ENCODE measurements at regions not wholly inside any gene's neighbourhood (a gene's known extent, or its start where the extent isn't known, plus 50 kb on each side); places are given as distances from the start of the nearest gene placed in this dataset.
"Not testable (repeated sequence)": the region's sequence is repeated elsewhere in the genome, so short reads cannot be mapped to it uniquely, and the experiment has no call there.

DNA sequence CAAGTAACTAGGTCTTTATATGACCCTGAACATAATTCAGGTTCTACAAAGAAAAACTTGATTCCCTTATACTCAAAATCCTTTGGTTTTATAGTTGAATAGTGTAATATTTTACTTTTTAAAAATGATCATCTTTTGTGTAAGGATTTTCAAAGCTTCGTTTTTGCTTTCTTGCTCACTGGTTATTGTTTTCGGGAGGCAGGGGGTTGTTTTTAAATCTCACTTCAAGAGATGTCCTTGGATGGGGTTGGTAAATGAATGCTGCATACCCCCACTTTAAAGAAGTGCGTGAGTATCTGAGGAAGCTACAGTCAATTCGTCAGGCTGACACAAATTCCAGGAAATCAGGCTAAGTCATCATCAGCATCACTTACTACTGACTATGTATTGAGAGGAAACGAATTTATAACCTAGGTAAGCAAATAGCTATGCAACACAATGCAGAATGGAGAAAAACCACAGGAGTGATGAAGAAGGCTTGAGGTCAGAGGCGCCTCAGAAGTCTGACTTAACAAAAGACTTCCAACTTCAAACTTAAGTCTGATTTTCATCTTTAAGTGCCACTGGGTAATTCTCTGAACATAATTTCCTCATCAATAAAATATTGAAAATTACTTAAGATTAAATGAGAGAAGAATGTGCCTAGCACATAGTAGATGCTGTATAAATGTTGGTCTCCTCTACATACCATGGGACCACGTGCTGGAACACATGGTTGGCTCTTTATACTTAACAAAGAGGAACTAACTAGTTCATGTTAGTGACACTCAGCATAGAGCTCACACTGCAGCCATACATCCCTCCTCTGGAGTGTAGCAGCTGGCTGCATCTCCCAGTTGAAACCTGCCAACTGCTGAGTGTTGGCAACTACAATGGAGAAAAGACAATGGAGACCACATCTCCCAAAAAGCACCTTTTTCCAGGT is 106.0 kb upstream of the KIF2A start:
- H3K27me3 ChIP-seq (ENCODE audit: control insufficient read depth in 1 of 2, insufficient read depth in 2 of 2, low read length in 2 of 2): no peaks in the 10 kb centered on the region
- H3K4me1 ChIP-seq (ENCODE audit: control insufficient read depth in 1 of 2, insufficient read depth in 2 of 2, low read length in 2 of 2): no peaks in the 10 kb centered on the region
- no peaks in the 10 kb centered on the region for H3K9me3 ChIP-seq (ENCODE audit: control insufficient read depth in 1 of 2, low read length in 2 of 2)
- no peak overlapping the region for H3K9ac ChIP-seq (ENCODE audit: low read depth in 1 of 2, low read length in 2 of 2)
- H3K4me3 ChIP-seq (ENCODE audit: low read depth in 1 of 2, low read length in 2 of 2): no peak overlapping the region
- H3K27ac ChIP-seq (ENCODE audit: low read depth, low read length): no peak overlapping the region
- no peaks in the 10 kb centered on the region for H3K36me3 ChIP-seq (ENCODE audit: control insufficient read depth in 1 of 2, insufficient read depth in 2 of 2, low read length in 2 of 2)

DNA sequence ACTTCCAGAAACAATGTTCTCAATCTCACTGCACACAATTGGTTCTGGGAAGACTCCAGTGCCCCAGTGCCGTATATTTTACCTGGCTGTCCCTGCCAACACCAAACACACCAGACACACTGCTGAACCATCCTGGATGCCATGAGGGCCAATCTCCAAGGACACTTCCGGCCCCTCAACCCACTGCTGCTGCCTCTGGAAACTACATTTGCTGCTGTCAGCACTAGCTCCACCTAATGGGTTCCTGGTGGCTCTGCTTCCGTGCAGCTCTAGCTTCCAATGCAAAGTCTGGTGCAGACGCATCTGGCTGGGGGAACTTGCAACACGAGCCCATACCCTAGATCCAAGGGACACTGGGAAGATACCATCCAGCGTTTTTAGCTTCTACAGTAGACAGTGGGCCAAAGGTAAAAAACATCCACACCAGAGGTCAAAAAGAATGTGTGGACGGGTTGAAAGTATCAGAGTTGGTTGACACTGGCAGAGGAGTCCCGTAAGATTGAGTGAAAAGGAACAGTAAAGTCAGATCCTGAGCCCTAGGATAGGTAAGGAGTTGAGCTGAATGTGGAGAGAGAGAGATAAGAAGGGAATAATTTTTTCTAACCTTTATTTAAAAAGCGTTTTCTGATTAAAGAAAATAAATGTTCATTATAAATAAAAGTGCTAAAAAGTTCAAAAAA is 99.7 kb upstream of the KIF2A start:
- no peak overlapping the region for H3K4me3 ChIP-seq (ENCODE audit: low read depth in 1 of 2, low read length in 2 of 2)
- no peaks in the 10 kb centered on the region for H3K27me3 ChIP-seq (ENCODE audit: control insufficient read depth in 1 of 2, insufficient read depth in 2 of 2, low read length in 2 of 2)
- H3K9me3 ChIP-seq (ENCODE audit: control insufficient read depth in 1 of 2, low read length in 2 of 2): no peaks in the 10 kb centered on the region
- H3K9ac ChIP-seq (ENCODE audit: low read depth in 1 of 2, low read length in 2 of 2): no peak overlapping the region
- H3K27ac ChIP-seq (ENCODE audit: low read depth, low read length): no peak overlapping the region
- H3K36me3 ChIP-seq (ENCODE audit: control insufficient read depth in 1 of 2, insufficient read depth in 2 of 2, low read length in 2 of 2): no peaks in the 10 kb centered on the region
- H3K4me1 ChIP-seq (ENCODE audit: control insufficient read depth in 1 of 2, insufficient read depth in 2 of 2, low read length in 2 of 2): no peaks in the 10 kb centered on the region

DNA sequence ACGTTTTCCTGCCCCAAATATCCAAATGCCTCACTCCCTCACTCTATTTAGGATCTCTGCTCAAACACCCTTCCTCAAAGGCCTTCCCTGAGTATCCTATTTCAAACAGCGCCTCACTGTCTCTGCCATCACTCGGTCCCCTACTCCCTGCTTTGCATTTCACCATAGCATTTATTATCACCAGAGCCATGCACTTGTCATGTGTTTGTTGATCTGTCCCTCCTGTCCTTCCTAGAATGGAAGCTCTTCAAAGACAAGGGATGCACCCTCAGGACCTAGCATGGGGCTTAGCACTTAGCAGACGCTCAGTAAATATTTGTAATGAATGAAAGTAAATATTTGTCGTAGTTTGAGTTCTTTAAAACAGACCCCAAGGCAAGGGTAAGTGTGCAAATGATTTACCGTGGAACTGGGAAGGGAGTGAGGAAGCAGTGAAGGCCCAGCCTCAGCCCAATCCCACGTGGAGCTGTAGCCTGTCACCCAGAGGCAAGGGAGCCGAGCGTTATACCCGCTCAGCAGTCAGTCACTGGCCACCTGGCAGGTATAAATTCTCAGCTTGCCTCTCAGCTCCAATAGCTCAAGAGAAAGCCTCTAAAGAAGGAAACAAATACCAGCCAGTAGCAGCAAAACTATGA is 97.7 kb upstream of the KIF2A start:
- Histone ChIP-seq H3K36me3 (ENCODE audit: control insufficient read depth in 1 of 2, insufficient read depth in 2 of 2, low read length in 2 of 2) (no peaks in the 10 kb centered on the region), H3K4me1 (ENCODE audit: control insufficient read depth in 1 of 2, insufficient read depth in 2 of 2, low read length in 2 of 2) (no peaks in the 10 kb centered on the region), H3K9ac (ENCODE audit: low read depth in 1 of 2, low read length in 2 of 2) (no peak overlapping the region), H3K4me3 (ENCODE audit: low read depth in 1 of 2, low read length in 2 of 2) (no peak overlapping the region), H3K9me3 (ENCODE audit: control insufficient read depth in 1 of 2, low read length in 2 of 2) (no peaks in the 10 kb centered on the region), H3K27ac (ENCODE audit: low read depth, low read length) (no peak overlapping the region), H3K27me3 (ENCODE audit: control insufficient read depth in 1 of 2, insufficient read depth in 2 of 2, low read length in 2 of 2) (no peaks in the 10 kb centered on the region)

DNA sequence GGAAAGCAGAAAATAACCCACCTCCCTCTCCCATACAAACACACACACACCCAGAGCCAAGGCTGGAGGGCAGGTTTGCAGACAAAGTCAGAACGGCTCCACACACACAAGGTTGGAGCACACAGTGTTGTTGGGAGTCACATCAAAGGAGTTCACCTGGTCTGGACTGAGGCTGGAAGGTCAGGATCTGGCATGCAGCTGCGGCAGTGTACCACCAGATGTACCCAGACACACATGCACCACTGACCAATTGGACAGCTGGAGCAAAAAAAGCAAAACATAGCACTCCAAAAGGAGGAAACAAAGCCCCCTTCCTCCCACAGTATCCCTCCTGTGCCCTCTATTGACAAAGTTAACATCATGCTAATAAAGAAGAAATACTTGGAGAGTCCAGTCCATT is 94.6 kb upstream of the KIF2A start:
- no peaks in the 10 kb centered on the region for H3K27me3 ChIP-seq (ENCODE audit: control insufficient read depth in 1 of 2, insufficient read depth in 2 of 2, low read length in 2 of 2)

DNA sequence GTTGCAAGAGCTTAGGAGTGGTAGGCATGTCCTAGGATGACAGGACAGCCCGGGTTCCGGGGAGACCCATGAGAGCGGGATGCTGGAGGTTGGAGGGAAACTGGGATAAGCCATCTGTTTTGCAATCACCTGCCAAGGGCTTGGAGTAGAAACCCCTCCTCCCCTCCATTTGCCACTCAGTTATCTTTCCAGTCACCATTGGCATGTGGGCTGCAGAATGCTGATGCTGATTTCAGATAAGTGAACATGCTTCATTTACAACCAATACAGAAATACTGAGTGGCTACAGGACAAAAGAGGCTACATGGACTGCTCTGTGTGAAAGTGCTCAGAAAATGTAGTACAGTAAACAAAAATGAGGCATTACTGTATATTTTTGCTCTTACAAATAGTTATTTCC is 93.4 kb upstream of the KIF2A start:
- Histone ChIP-seq H3K27ac (ENCODE audit: low read depth, low read length) (no peak overlapping the region), H3K4me3 (ENCODE audit: low read depth in 1 of 2, low read length in 2 of 2) (no peak overlapping the region), H3K9me3 (ENCODE audit: control insufficient read depth in 1 of 2, low read length in 2 of 2) (no peaks in the 10 kb centered on the region), H3K4me1 (ENCODE audit: control insufficient read depth in 1 of 2, insufficient read depth in 2 of 2, low read length in 2 of 2) (no peaks in the 10 kb centered on the region), H3K27me3 (ENCODE audit: control insufficient read depth in 1 of 2, insufficient read depth in 2 of 2, low read length in 2 of 2) (no peaks in the 10 kb centered on the region), H3K36me3 (ENCODE audit: control insufficient read depth in 1 of 2, insufficient read depth in 2 of 2, low read length in 2 of 2) (no peaks in the 10 kb centered on the region), H3K9ac (ENCODE audit: low read depth in 1 of 2, low read length in 2 of 2) (no peak overlapping the region)

More for the DNA sequence above, 94.6 kb upstream of the KIF2A start:
- Histone ChIP-seq H3K4me3 (ENCODE audit: low read depth in 1 of 2, low read length in 2 of 2) (no peak overlapping the region), H3K36me3 (ENCODE audit: control insufficient read depth in 1 of 2, insufficient read depth in 2 of 2, low read length in 2 of 2) (no peaks in the 10 kb centered on the region), H3K9me3 (ENCODE audit: control insufficient read depth in 1 of 2, low read length in 2 of 2) (no peaks in the 10 kb centered on the region), H3K9ac (ENCODE audit: low read depth in 1 of 2, low read length in 2 of 2) (no peak overlapping the region), H3K4me1 (ENCODE audit: control insufficient read depth in 1 of 2, insufficient read depth in 2 of 2, low read length in 2 of 2) (no peaks in the 10 kb centered on the region), H3K27ac (ENCODE audit: low read depth, low read length) (no peak overlapping the region)

DNA sequence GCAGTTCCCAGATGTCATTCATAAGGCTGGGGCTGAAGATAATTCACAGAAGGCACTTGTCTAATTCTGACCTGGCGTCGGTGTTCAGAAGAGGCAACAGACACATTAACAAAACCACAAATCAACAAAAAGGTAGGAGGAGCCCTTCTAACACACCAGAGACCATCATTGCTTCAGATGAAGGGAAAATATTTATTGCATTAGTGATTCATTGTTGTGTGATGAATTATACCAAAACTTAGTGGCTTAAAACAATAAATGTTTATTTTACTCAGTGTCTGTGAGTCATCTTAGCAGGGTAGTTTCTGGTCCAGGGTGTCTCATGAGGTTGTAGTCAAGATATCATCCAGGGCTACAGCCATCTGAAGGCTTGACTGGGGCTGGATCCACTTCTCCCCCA is 91.3 kb upstream of the KIF2A start:
- H3K4me1 ChIP-seq (ENCODE audit: control insufficient read depth in 1 of 2, insufficient read depth in 2 of 2, low read length in 2 of 2): no peaks in the 10 kb centered on the region
- no peaks in the 10 kb centered on the region for H3K27me3 ChIP-seq (ENCODE audit: control insufficient read depth in 1 of 2, insufficient read depth in 2 of 2, low read length in 2 of 2)

DNA sequence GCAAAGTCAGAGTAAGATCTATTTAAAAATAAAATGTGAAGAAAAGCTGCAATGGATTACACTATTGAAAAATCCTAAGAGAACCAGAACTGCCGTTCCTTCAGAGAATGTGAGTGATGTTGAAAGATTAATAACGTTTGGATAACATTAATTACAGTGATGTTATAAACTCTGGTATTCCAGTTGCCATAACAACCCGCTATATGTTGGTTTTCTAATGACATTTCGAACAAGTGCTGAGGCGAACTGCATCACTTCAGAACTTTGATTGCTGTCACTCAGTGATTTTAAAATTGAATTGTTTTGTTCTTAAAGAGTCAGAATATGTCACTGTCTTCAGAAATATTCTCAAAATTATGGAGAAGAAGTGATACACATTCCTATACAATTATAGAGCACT is 89.4 kb upstream of the KIF2A start:
- H3K9me3 ChIP-seq (ENCODE audit: control insufficient read depth in 1 of 2, low read length in 2 of 2); H3K4me1 ChIP-seq (ENCODE audit: control insufficient read depth in 1 of 2, insufficient read depth in 2 of 2, low read length in 2 of 2); H3K27ac ChIP-seq (ENCODE audit: low read depth, low read length); H3K4me3 ChIP-seq (ENCODE audit: low read depth in 1 of 2, low read length in 2 of 2); H3K9ac ChIP-seq (ENCODE audit: low read depth in 1 of 2, low read length in 2 of 2); H3K36me3 ChIP-seq (ENCODE audit: control insufficient read depth in 1 of 2, insufficient read depth in 2 of 2, low read length in 2 of 2); H3K27me3 ChIP-seq (ENCODE audit: control insufficient read depth in 1 of 2, insufficient read depth in 2 of 2, low read length in 2 of 2): not testable (repeated sequence)

More for the DNA sequence above, 91.3 kb upstream of the KIF2A start:
- Histone ChIP-seq H3K9me3 (ENCODE audit: control insufficient read depth in 1 of 2, low read length in 2 of 2) (no peaks in the 10 kb centered on the region), H3K36me3 (ENCODE audit: control insufficient read depth in 1 of 2, insufficient read depth in 2 of 2, low read length in 2 of 2) (no peaks in the 10 kb centered on the region), H3K4me3 (ENCODE audit: low read depth in 1 of 2, low read length in 2 of 2) (no peak overlapping the region), H3K27ac (ENCODE audit: low read depth, low read length) (no peak overlapping the region), H3K9ac (ENCODE audit: low read depth in 1 of 2, low read length in 2 of 2) (no peak overlapping the region)

DNA sequence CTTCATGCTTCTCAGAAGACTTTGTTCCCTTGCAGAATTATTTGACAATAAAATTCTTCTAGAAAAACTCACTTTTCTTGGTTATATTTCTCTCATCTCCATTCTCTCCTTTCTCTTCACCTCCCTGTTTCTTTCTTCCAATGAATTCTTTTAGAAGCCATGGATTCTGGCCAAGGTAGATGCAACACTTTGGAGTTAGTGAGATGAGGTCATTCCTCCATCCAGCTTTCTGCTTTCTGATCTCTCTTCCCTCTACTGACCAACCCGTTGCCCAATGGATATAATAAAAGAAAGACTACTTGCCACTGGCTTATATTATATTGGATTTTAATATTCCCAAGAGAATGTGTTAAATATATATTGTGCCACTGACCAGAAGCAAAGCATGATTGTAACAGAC is 88.9 kb upstream of the KIF2A start:
- not testable (repeated sequence) for H3K4me3 ChIP-seq (ENCODE audit: low read depth in 1 of 2, low read length in 2 of 2); H3K27me3 ChIP-seq (ENCODE audit: control insufficient read depth in 1 of 2, insufficient read depth in 2 of 2, low read length in 2 of 2); H3K27ac ChIP-seq (ENCODE audit: low read depth, low read length); H3K9ac ChIP-seq (ENCODE audit: low read depth in 1 of 2, low read length in 2 of 2); H3K4me1 ChIP-seq (ENCODE audit: control insufficient read depth in 1 of 2, insufficient read depth in 2 of 2, low read length in 2 of 2); H3K36me3 ChIP-seq (ENCODE audit: control insufficient read depth in 1 of 2, insufficient read depth in 2 of 2, low read length in 2 of 2); H3K9me3 ChIP-seq (ENCODE audit: control insufficient read depth in 1 of 2, low read length in 2 of 2)

DNA sequence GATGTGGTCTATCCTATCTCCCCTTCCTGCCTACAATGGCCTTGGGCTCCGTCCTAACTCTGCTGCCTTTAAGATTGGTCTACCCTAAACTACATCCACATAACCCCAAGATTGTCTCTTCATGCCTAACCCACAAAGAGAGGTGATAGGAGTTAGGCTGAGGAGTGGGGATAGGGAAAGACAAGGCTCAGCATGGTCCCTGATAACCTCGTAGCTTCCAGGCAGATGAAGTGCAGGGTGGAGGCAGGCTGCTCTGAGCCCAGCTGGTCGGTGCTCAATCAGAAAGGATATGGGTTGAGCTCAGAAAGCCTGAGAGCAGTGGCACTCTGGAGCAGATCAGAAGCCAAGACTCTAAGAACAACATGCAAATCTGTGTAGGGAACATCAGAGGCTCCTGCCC is 87.1 kb upstream of the KIF2A start:
- not testable (repeated sequence) for H3K4me3 ChIP-seq (ENCODE audit: low read depth in 1 of 2, low read length in 2 of 2); H3K27ac ChIP-seq (ENCODE audit: low read depth, low read length); H3K9me3 ChIP-seq (ENCODE audit: control insufficient read depth in 1 of 2, low read length in 2 of 2); H3K9ac ChIP-seq (ENCODE audit: low read depth in 1 of 2, low read length in 2 of 2); H3K27me3 ChIP-seq (ENCODE audit: control insufficient read depth in 1 of 2, insufficient read depth in 2 of 2, low read length in 2 of 2); H3K4me1 ChIP-seq (ENCODE audit: control insufficient read depth in 1 of 2, insufficient read depth in 2 of 2, low read length in 2 of 2); H3K36me3 ChIP-seq (ENCODE audit: control insufficient read depth in 1 of 2, insufficient read depth in 2 of 2, low read length in 2 of 2)

DNA sequence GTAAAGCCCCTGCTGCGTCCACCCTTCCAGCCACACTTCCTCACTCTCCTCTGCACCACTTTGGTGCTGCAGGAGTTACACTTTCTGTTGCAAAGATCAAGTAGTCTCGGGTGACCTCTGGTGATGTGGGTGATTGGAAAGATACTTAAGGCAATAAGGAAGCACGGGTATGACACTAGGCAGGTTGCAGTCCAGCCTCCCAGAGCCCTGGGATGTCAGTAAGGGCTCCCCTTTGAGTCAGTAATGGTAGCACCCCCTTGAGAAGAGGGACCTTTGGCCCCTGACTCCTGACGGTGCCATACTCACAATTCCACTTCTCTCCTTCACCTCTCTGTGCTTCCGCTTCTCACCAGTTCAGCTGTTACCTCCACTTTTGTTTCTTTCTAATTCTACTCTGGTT is 84.1 kb upstream of the KIF2A start:
- not testable (repeated sequence) for H3K27me3 ChIP-seq (ENCODE audit: control insufficient read depth in 1 of 2, insufficient read depth in 2 of 2, low read length in 2 of 2); H3K9me3 ChIP-seq (ENCODE audit: control insufficient read depth in 1 of 2, low read length in 2 of 2); H3K9ac ChIP-seq (ENCODE audit: low read depth in 1 of 2, low read length in 2 of 2); H3K27ac ChIP-seq (ENCODE audit: low read depth, low read length); H3K36me3 ChIP-seq (ENCODE audit: control insufficient read depth in 1 of 2, insufficient read depth in 2 of 2, low read length in 2 of 2); H3K4me1 ChIP-seq (ENCODE audit: control insufficient read depth in 1 of 2, insufficient read depth in 2 of 2, low read length in 2 of 2); H3K4me3 ChIP-seq (ENCODE audit: low read depth in 1 of 2, low read length in 2 of 2)
